ENCODE measurements at regions not wholly inside any gene's neighbourhood (a gene's known extent, or its start where the extent isn't known, plus 50 kb on each side); places are given as distances from the start of the nearest gene placed in this dataset.

- no peak for TF ChIP-seq POLR2A (IDR thresholded peaks at IDR 0.05)
- TF ChIP-seq, protein P1, sequence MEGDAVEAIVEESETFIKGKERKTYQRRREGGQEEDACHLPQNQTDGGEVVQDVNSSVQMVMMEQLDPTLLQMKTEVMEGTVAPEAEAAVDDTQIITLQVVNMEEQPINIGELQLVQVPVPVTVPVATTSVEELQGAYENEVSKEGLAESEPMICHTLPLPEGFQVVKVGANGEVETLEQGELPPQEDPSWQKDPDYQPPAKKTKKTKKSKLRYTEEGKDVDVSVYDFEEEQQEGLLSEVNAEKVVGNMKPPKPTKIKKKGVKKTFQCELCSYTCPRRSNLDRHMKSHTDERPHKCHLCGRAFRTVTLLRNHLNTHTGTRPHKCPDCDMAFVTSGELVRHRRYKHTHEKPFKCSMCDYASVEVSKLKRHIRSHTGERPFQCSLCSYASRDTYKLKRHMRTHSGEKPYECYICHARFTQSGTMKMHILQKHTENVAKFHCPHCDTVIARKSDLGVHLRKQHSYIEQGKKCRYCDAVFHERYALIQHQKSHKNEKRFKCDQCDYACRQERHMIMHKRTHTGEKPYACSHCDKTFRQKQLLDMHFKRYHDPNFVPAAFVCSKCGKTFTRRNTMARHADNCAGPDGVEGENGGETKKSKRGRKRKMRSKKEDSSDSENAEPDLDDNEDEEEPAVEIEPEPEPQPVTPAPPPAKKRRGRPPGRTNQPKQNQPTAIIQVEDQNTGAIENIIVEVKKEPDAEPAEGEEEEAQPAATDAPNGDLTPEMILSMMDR (IDR thresholded peaks at IDR 0.05 in 4 of 5, conservative IDR thresholded peaks at IDR 0.05 in 1 of 5): no peak
- no peaks in the 10 kb centered on the region for H3K9me3 ChIP-seq
- H3K4me1 ChIP-seq: no peaks in the 10 kb centered on the region
- intact Hi-C loops (cut with DNase I; ENCODE audit: low total_unique reads) (no loop called here), in situ Hi-C loops (cut with MboI; ENCODE audit: low sequenced_read_pairs in 4 of 4) (no loop called here)
- H3K27ac ChIP-seq: no peak overlapping the region
- H3K27me3 ChIP-seq: no peaks in the 10 kb centered on the region
- H3K4me3 ChIP-seq: no peak overlapping the region
- H3K36me3 ChIP-seq: no peaks in the 10 kb centered on the region
- DNase-seq: no peak
- no peak for ATAC-seq
Measured at GRCh38 chr12:115046805-115047204, 362.8 kb upstream of the TBX3 start.

DNA sequence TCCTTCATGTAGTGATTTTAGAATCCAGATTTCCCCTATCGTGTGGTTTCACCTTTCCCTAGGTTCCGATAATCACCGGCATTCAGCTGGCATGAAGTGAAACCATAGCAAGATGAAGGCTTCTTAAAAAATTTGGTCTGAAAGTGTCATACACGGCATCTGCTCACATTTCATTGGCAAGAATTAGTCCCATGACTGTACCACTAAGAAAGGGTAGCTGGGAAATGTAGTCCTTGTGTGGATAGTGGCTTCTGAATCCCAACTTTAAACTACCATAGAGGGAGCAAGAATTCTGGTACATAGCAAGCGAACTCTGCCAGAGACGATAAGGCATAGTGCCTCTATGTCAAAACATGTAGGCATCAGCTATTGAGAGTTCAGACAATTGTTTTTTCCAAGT is 360.1 kb upstream of the TBX3 start:
- DNase-seq: no peak
- no peaks in the 10 kb centered on the region for H3K27me3 ChIP-seq
- no peak overlapping the region for H3K27ac ChIP-seq
- no peaks in the 10 kb centered on the region for H3K36me3 ChIP-seq
- no peaks in the 10 kb centered on the region for H3K4me1 ChIP-seq
- in situ Hi-C loops (cut with MboI; ENCODE audit: low sequenced_read_pairs in 4 of 4) (no loop called here), intact Hi-C loops (cut with DNase I; ENCODE audit: low total_unique reads) (no loop called here)
- ATAC-seq: no peak
- TF ChIP-seq POLR2A (IDR thresholded peaks at IDR 0.05): no peak
- TF ChIP-seq, protein P1 (IDR thresholded peaks at IDR 0.05 in 4 of 5, conservative IDR thresholded peaks at IDR 0.05 in 1 of 5): no peak
- no peaks in the 10 kb centered on the region for H3K9me3 ChIP-seq
- H3K4me3 ChIP-seq: no peak overlapping the region

- Histone ChIP-seq H3K9me3 (no peaks in the 10 kb centered on the region), H3K4me1 (no peaks in the 10 kb centered on the region), H3K4me3 (no peak overlapping the region), H3K27ac (no peak overlapping the region), H3K36me3 (no peaks in the 10 kb centered on the region), H3K27me3 (no peaks in the 10 kb centered on the region)
- TF ChIP-seq, protein P1 (IDR thresholded peaks at IDR 0.05 in 4 of 5, conservative IDR thresholded peaks at IDR 0.05 in 1 of 5): no peak
- no peak for TF ChIP-seq POLR2A (IDR thresholded peaks at IDR 0.05)
- DNase-seq (no peak), ATAC-seq (no peak)
- in situ Hi-C loops (cut with MboI; ENCODE audit: low sequenced_read_pairs in 4 of 4): no loop called here
- intact Hi-C loops (cut with DNase I; ENCODE audit: low total_unique reads): no loop called here
Measured at GRCh38 chr12:115043079-115043478, 359.1 kb upstream of the TBX3 start.

GRCh38 chr12:115042341-115042740 is 358.4 kb upstream of the TBX3 start:
- Histone ChIP-seq H3K36me3 (no peaks in the 10 kb centered on the region), H3K9me3 (no peaks in the 10 kb centered on the region), H3K4me1 (no peaks in the 10 kb centered on the region), H3K27ac (no peak overlapping the region), H3K4me3 (no peak overlapping the region), H3K27me3 (no peaks in the 10 kb centered on the region)
- ATAC-seq: no peak
- TF ChIP-seq, protein P1 (IDR thresholded peaks at IDR 0.05 in 4 of 5, conservative IDR thresholded peaks at IDR 0.05 in 1 of 5): no peak
- TF ChIP-seq POLR2A (IDR thresholded peaks at IDR 0.05): no peak
- no peak for DNase-seq
- in situ Hi-C loops (cut with MboI; ENCODE audit: low sequenced_read_pairs in 4 of 4): no loop called here
- intact Hi-C loops (cut with DNase I; ENCODE audit: low total_unique reads): no loop called here

- no peaks in the 10 kb centered on the region for H3K27me3 ChIP-seq
- H3K4me1 ChIP-seq: no peaks in the 10 kb centered on the region
- no peak overlapping the region for H3K4me3 ChIP-seq
- intact Hi-C loops (cut with DNase I; ENCODE audit: low total_unique reads) (no loop called here), in situ Hi-C loops (cut with MboI; ENCODE audit: low sequenced_read_pairs in 4 of 4) (no loop called here)
- H3K36me3 ChIP-seq: no peaks in the 10 kb centered on the region
- ATAC-seq: no peak
- TF ChIP-seq, protein P1 (IDR thresholded peaks at IDR 0.05 in 4 of 5, conservative IDR thresholded peaks at IDR 0.05 in 1 of 5): no peak
- no peak for TF ChIP-seq POLR2A (IDR thresholded peaks at IDR 0.05)
- no peak overlapping the region for H3K27ac ChIP-seq
- H3K9me3 ChIP-seq: no peaks in the 10 kb centered on the region
- no peak for DNase-seq
Measured at GRCh38 chr12:115037830-115038229, 353.9 kb upstream of the TBX3 start.

All from gastrocnemius medialis (tissue), 4 donors.